ENCODE measurements at regions not wholly inside any gene's neighbourhood (a gene's known extent, or its start where the extent isn't known, plus 50 kb on each side); places are given as distances from the start of the nearest gene placed in this dataset.

GRCh38 chr15:70278644-70279043 lies 180.9 kb upstream of the TLE3 start:
- TF ChIP-seq POLR2AphosphoS5 (IDR thresholded peaks at IDR 0.05): no peak
- TF ChIP-seq POLR2A (IDR thresholded peaks at IDR 0.05): no peak

All from transverse colon (tissue), 3 donors.